Type B pancreatic cell (in vitro differentiated cells): ENCODE measurements at regions not wholly inside any gene's neighbourhood (a gene's known extent, or its start where the extent isn't known, plus 50 kb on each side); places are given as distances from the start of the nearest gene placed in this dataset.

Experiments used
- DNase-seq: peaks from one replicate; pipeline ENCODE4 v3.0.0; 2021; ENCODE audit warnings: mixed read lengths; ENCODE audit not compliant: unreplicated experiment; ENCODE audit errors: extremely low spot score
- H3K27ac Mint-ChIP-seq: 2 replicates; pipeline ENCODE4 v1.8.0; 2021; ENCODE audit warnings: mild to moderate bottlenecking, mixed read lengths
- H3K27me3 Mint-ChIP-seq: 2 replicates; pipeline ENCODE4 v1.8.0; 2021; ENCODE audit warnings: mixed read lengths
- H3K36me3 Mint-ChIP-seq: 2 replicates; pipeline ENCODE4 v1.8.0; 2021; ENCODE audit warnings: mixed read lengths
- H3K4me1 Mint-ChIP-seq: one replicate; pipeline ENCODE4 v1.8.0; 2021; ENCODE audit warnings: mixed read lengths; ENCODE audit not compliant: unreplicated experiment
- H3K4me3 Mint-ChIP-seq: 2 replicates; pipeline ENCODE4 v1.8.0; 2021; ENCODE audit warnings: mild to moderate bottlenecking, mixed read lengths
- H3K9me3 Mint-ChIP-seq: 2 replicates; pipeline ENCODE4 v1.8.0; 2021; ENCODE audit warnings: mixed read lengths
- TF ChIP-seq, protein P1 (sequence below): fragments of 200-600 bp; sonication (generic); conservative IDR thresholded peaks from 2 replicates; pipeline ENCODE4 v1.5.0; 2021; ENCODE audit warnings: antibody characterized with exemption, mild to moderate bottlenecking

DNA sequence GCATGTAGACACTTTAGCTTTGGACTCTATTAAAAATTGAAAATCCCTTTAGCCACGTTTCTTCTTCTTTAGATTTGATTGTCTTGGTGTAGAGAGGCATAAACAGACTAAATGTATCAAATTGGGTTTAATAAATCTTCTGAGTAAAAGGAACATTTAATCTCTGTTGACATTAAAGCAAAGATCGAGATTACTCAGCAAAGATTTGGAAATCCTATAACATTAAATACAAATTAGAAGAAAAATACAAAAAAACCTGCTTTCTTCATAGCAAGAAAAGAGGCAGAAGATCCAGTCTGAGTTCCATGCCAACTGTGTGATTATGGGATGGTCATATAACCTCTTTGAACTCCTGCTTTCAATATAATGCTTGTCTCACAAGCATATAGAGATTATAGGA lies 172.3 kb downstream of the GJA1 start:
- no peaks in the 10 kb centered on the region for H3K27me3 Mint-ChIP-seq
- TF ChIP-seq, protein P1, sequence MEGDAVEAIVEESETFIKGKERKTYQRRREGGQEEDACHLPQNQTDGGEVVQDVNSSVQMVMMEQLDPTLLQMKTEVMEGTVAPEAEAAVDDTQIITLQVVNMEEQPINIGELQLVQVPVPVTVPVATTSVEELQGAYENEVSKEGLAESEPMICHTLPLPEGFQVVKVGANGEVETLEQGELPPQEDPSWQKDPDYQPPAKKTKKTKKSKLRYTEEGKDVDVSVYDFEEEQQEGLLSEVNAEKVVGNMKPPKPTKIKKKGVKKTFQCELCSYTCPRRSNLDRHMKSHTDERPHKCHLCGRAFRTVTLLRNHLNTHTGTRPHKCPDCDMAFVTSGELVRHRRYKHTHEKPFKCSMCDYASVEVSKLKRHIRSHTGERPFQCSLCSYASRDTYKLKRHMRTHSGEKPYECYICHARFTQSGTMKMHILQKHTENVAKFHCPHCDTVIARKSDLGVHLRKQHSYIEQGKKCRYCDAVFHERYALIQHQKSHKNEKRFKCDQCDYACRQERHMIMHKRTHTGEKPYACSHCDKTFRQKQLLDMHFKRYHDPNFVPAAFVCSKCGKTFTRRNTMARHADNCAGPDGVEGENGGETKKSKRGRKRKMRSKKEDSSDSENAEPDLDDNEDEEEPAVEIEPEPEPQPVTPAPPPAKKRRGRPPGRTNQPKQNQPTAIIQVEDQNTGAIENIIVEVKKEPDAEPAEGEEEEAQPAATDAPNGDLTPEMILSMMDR = no peak
- H3K9me3 Mint-ChIP-seq = no peaks in the 10 kb centered on the region
- H3K4me3 Mint-ChIP-seq = no peak overlapping the region
- no peaks in the 10 kb centered on the region for H3K36me3 Mint-ChIP-seq
- DNase-seq = no peak
- H3K4me1 Mint-ChIP-seq = no peaks in the 10 kb centered on the region
- no peak overlapping the region for H3K27ac Mint-ChIP-seq

GRCh38 chr6:121608270-121608669 lies 172.8 kb downstream of the GJA1 start:
- Mint-ChIP-seq H3K9me3 (no peaks in the 10 kb centered on the region), H3K36me3 (no peaks in the 10 kb centered on the region), H3K27ac (no peak overlapping the region), H3K4me3 (no peak overlapping the region), H3K4me1 (no peaks in the 10 kb centered on the region), H3K27me3 (no peaks in the 10 kb centered on the region)
- TF ChIP-seq, protein P1 = no peak
- DNase-seq = no peak

- H3K9me3 Mint-ChIP-seq = no peaks in the 10 kb centered on the region
- H3K4me3 Mint-ChIP-seq = no peak overlapping the region
- H3K36me3 Mint-ChIP-seq = no peaks in the 10 kb centered on the region
- H3K4me1 Mint-ChIP-seq = no peaks in the 10 kb centered on the region
- TF ChIP-seq, protein P1 = no peak
- no peak for DNase-seq
- no peak overlapping the region for H3K27ac Mint-ChIP-seq
- peaks cover 1% of the 10 kb centered on the region for H3K27me3 Mint-ChIP-seq
Observed at GRCh38 chr6:121609281-121609680, 173.8 kb downstream of the GJA1 start.

- Mint-ChIP-seq H3K27ac (no peak overlapping the region), H3K4me1 (no peaks in the 10 kb centered on the region), H3K36me3 (no peaks in the 10 kb centered on the region), H3K9me3 (no peaks in the 10 kb centered on the region), H3K27me3 (peaks cover 3% of the 10 kb centered on the region), H3K4me3 (no peak overlapping the region)
- TF ChIP-seq, protein P1 = no peak
- DNase-seq = no peak
Observed at GRCh38 chr6:121612927-121613326, 177.5 kb downstream of the GJA1 start.

DNA sequence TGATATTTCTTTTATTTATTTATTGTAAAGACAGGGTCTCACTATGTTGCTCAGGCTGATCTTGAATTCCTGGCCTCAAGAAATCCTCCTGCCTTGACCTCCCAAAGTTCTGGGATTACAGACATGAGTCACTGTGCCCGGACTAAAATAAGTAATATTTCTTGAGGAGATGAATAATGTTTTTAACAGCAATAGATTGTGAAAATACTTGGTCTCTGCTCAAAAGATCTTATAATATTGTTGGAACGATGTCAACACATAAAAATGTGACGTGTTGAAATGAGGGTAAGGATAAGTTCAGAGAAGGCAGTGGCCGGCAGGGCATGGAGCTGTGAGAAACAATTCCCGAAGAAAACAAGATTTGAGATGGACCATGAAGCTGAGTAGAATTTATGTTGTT lies 178.7 kb downstream of the GJA1 start:
- no peaks in the 10 kb centered on the region for H3K36me3 Mint-ChIP-seq
- no peak overlapping the region for H3K27ac Mint-ChIP-seq
- peaks cover 3% of the 10 kb centered on the region for H3K27me3 Mint-ChIP-seq
- H3K4me1 Mint-ChIP-seq = no peaks in the 10 kb centered on the region
- no peak for DNase-seq
- H3K9me3 Mint-ChIP-seq = no peaks in the 10 kb centered on the region
- H3K4me3 Mint-ChIP-seq = no peak overlapping the region
- TF ChIP-seq, protein P1 = no peak

DNA sequence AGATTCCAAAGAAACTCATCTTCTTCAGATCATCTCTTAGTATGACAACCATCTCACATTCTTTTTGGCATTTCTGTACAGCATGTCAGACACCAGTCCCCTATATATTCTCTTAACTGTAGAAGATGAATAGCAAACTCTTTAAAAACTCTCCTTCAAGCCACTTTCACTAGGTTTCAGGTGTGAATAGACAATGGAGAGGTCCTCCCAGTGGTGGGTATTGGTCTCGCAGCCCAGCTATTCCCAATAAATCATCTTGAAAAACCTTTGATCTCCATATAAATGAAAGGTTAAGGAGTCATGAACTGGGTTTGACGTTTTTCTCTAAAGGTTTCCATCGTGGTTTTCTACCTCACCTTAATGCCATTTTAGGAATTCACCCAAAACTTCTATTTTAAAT lies 180.0 kb downstream of the GJA1 start:
- no peak overlapping the region for H3K4me3 Mint-ChIP-seq
- H3K4me1 Mint-ChIP-seq = no peaks in the 10 kb centered on the region
- TF ChIP-seq, protein P1 = peak; percentile 51
- H3K36me3 Mint-ChIP-seq = no peaks in the 10 kb centered on the region
- DNase-seq = no peak
- H3K27ac Mint-ChIP-seq = no peak overlapping the region
- H3K9me3 Mint-ChIP-seq = no peaks in the 10 kb centered on the region
- H3K27me3 Mint-ChIP-seq = peaks cover 3% of the 10 kb centered on the region
